Stromal cell of bone marrow (primary cell): ENCODE measurements at regions not wholly inside any gene's neighbourhood (a gene's known extent, or its start where the extent isn't known, plus 50 kb on each side); places are given as distances from the start of the nearest gene placed in this dataset.
"Not testable (repeated sequence)": the region's sequence is repeated elsewhere in the genome, so short reads cannot be mapped to it uniquely, and the experiment has no call there.

Experiments used
- DNase-seq: peaks from one replicate; pipeline ENCODE4 v3.0.0-alpha.2; 2012; ENCODE audit warnings: low read depth

DNA sequence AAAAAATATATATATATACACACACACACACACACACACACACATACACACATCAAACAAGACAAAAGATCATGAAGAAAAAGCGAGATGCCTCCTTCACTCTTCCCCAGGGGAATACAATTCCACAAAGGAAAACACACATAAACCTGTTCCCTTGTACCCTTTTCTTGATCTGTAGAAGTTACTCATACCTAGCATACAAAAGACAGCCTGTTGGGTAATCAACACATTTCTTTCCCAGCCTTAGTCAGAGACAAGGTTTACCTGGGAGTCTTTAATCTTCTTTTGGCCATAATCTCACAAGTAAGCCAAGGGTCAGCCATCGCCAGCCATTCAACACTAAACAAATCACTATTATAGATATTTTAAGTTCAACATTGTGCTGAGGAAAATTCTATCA lies 407.0 kb downstream of the SUCLG1 start:
- DNase-seq, result no peak

DNA sequence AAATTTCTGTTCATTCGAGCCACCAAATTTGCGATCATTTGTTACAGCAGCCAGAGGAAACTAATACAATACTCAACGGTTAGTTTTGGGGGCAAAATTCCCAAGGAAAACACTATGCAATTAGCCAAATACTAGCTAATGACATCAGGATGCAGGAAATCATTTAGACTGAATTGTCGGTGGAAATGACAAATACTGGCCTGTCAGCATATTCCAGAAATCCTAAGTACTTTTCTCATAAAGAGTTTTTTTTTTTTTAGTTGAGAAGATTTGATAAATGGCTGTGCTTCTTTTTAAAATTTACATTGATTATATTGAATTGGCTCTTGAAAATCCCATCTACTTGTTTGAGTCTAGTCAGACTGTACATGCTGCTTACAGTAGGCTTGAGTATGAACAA lies 410.1 kb downstream of the SUCLG1 start:
- DNase-seq, result no peak

DNA sequence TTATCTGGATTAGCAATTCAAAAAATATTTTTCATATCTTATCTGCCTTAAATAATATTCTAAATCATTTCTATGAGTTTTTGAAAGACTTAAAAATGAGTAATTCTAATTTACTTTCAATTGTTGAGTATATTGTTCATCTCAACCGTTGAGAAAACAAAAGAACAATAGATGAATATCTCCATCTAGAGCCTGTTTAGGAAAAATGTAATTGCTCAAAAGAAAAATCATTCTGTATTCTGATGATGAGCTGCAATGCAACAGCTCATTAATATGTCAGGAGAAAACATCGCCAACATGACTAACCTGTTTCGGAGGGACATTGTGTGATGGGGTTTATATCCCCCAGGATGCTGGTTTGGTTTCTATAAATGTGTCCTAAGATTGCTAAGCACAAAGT lies 417.6 kb downstream of the SUCLG1 start:
- DNase-seq, result no peak

DNA sequence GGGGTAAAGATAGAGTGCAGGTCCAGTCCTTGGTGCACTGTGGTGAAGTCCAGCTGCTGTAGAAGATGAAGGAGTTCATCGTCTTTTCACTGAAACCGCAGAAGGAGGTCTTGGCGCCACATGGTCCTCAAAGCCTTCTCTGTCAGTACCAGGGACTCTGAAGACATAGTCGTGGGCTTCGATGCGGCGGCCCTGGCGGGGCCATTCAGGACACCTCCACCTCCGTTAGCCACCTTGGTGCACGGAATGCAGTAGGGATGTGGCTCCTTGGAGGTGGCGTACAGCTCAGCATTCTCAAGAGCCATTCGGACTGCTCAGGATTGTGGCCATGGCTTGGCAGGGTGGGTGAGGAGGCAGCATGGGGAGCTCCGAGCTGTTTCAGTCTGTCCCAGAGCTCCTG lies 418.8 kb downstream of the SUCLG1 start:
- no peak for DNase-seq

DNA sequence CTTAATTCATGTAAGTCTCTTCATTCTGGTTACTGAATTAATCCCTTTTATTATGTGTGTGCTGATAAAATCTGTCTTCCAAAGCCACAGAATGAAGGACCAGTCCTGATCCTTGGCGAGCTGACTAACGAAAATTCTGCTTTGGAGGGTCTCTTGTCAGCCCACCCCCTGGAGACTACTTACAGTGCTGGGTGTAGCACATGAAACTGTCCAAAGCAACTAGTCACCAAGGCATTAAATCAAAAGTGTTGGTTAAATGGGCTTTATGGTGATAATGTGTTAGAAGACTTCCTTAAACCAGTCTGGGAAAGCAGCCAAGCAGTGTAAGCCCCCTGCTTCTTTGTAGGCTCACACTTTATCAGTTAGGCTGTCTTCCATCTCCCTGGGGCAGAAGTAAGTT lies 420.2 kb downstream of the SUCLG1 start:
- no peak for DNase-seq

DNA sequence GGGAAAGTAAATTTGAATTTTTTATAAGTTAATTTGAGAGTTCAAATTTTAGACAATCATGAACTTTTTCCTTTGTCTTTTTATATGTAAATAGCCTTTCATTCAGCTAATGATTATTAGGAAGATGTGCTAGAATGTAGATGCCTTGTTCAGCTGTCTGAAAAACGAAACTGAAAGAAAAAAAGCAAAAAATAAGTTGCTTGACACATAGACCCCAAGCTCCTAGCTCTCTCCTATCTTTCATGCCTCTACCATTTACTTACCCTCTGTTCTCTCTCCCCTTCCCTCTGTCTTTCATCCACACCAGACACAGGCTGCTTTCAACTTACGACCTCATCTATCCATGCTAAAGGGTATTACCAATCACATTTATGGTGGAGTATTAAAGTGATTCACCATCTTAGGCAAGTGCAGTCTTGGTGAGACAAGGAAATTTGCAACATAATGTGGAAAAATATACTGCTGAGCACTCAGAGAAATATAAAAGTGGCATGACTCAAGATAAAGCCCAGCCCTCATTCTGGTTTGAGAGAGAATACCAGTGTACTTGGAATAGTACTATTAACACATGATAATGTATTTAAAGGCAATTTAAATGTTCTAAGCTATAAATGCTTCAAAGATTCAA lies 425.6 kb downstream of the SUCLG1 start:
- DNase-seq, result no peak

DNA sequence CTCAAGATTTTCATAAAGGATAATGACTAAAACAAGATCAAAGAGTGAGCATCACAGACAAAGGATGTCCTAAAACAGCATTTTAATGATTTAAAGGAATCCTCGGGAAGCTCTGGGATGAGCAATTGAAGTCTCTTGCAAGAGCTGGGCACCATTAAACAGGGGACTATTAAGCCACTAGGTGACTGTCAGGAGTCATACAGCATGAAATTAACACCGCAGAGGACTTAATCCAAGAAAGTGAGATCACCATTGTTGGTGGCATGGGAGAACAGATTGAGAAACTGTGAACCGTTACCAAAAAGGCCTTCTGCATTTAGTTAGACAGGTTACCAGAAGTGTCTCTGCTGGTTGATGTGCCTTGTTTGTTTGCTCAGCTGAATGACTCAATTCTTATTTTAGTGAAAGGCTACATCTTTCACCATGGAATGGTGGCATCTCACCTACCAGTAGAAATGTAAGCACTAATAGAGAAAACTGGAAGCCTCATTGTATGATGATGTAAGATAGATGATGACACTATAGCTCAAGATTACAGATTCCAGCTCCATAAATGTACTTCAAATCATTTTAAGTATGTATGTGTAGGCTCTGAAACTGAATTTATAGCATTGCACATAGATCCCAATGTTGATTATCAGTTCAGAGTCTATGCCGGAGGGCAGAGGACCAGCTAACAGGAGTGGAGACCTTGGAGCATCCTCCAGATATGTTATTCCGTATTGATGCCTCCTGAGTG lies 427.6 kb downstream of the SUCLG1 start:
- DNase-seq, result no peak

DNA sequence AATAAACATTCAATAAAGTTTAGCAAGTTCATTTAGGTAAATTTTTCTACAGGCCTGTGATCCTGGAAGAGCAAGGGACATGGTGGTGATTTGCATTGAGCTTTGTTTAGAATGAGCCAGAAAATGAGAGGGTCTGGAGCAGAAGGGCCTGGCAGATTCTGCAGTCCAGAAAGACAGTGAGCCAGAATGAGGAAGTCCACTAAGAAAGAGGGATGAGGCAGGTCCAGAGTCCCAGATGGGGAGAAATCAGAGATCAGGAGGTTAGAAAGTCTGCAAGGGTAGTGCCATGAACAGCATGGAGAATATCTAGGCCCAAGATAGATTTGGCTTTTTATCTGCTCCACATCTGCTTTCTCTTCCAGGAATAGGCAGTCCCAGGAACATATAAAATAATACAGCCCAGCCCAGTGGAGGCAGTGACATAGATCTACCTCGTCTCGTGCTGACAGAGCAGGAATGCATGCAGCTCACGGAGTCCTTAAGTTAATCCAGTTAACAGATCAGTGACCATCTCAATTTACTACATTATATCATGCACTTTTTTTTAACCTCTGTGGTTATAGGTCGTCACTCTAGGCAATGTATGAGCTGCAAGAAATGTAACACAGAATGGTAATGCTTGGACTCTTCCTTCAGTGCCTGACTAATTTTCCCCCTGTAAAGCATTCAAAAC lies 429.0 kb downstream of the SUCLG1 start:
- DNase-seq, result no peak

DNA sequence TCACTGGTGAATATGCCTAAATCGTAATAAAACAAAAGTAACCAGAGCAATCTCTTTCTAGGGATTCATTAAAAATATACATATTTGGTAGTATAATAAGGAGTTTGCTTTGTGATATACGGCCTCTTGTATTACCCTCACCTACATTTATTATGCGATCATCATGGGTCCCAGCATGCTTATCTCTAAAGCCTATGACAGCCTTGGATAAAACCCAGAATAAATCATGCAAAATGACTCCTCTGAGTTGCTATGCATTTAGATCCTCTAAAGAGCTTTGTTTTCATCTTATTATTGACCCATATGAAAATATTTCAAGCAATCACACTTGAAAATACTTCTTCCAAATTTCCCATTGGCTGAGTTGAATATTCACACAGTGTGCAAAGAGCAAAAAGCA lies 432.3 kb downstream of the SUCLG1 start:
- no peak for DNase-seq

DNA sequence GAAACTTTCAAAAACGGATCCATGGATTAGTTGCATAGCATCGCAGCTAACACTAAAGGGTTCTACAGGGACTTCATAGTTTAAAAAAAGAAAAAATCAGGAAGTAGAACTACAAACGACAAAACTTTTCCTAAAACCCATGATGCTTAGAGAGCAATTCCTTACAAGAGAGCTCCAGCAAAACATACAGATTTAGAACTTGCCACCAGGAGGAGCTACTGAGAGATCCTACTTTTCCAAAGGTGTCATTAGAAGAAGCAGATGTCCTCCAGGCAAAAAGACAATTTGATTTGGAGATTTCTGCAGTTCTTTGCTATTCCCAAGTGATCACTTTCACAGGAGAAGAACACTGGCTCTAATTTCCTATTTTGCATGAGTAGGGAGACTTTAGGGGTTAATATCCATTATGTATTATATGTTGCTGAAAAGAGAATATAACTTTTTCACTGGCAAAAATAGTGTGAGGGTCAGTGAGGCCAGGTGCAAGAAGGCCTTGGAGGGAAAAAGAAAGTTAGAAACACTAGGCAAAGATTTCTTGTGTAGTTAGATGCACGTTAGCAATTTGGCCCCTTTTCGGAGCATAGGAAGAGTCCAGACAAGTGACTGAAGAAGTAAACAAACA lies 436.2 kb downstream of the SUCLG1 start:
- DNase-seq, result peak; percentile 9

DNA sequence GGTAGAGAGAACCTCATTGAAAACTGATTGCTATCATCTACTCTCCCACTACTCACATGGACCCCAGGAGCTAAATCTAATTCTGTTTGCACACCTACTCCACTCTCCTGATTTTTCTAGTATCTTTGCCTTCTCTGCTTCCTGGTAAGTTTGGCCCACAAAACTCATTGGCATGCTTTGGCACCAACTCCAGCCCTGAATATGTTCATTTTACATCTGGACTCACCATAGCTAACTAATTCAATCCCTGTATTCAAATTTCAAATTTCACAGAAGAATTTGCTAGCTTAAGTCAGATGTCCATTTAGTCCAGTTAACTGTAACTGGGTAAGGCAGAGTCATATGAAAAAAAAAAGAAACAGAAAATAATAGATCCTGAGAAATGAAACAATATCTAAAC lies 442.1 kb downstream of the SUCLG1 start:
- DNase-seq, result no peak

DNA sequence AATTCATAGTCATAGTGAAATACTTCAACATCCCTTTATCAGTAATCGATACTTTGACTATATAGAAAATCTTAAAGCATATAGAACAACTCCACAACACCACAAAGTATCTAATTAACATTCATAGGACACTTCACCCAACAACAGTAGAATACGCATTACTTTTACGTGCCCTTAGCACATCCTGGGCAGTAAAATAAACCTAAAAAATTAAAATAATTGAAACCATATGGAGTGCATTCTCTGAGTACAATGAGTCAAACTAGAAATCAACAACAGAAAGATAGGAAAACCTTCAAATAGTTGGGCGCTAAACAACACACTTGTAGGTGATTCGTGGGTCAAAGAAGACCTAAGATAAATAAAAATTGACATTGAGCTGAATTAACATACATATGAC lies 442.9 kb downstream of the SUCLG1 start:
- no peak for DNase-seq

DNA sequence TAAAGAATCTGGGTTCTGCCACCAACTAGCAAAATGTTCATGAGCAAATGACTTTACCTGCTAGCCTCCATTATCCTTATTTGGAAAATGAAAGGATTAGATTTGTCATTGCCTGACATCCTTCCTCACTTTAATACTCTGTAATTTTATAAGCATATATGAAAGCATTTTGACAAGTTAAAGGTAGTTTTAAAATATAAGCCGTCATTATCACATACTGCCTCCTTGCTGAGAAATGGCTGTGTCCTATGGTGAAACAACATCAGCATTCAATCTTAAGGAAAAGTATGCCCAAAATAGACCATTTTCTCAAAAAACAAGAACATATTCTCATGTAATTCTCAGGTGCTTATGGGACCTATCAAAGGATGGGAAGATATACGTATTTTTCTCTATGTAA lies 461.2 kb downstream of the SUCLG1 start:
- no peak for DNase-seq

DNA sequence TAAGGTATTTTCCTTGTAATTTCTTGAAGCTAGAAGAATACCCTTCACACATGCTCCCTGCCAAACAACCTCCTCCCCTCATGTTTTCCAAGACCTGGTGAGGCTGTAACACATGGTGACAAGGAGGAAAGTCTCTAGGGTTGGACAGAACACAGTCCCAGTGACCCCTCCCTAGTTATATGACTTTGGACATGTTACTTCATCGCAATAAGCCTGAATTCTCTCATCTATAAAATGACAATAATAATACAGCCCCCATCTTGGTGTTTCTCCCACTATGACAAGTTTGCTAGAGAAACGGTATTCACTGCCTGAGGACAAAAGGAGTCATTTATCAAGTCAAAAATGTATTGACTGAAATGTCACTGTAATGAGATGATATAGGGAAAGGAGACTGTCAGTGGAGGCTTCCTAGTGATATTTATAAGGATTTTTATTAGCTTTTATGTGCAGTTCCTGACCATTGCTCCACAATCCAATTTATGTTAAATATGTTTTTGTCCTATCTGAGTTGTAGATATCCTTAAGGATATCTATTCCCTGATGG lies 464.4 kb downstream of the SUCLG1 start:
- no peak for DNase-seq

DNA sequence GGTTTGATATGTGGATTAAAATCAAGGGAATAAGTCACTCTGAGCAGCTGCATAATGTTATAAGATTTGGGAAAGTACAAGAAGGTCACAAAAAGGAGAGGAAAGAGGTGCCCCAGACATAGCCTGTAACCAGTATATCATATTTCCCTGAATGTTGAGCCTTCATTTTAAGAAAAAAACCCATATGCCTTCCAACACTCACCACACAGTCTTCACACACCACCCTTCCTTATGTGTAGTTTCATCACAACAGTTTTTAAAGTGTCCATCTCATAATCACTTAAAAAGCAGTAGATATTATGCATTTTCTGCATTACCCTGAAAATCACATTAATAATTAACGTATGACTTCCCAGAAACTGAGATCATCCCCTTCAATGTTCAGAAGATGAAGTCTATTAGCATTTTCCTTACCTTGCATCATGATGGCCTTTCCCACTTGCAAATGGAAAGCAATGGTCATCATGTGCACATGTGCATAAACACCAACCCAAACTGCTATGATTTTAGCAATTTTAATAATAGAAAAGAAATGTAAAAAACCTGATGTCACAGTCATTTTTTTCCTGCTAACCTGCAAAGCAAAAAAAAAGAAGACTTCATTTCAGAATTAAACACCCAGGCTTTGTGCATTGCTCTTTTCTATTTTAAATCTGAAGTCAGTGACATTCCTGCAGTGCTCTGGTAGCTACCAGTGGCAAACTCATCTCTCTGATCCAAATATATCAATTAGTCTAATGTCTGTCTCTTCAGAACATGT lies 465.0 kb downstream of the SUCLG1 start:
- no peak for DNase-seq

DNA sequence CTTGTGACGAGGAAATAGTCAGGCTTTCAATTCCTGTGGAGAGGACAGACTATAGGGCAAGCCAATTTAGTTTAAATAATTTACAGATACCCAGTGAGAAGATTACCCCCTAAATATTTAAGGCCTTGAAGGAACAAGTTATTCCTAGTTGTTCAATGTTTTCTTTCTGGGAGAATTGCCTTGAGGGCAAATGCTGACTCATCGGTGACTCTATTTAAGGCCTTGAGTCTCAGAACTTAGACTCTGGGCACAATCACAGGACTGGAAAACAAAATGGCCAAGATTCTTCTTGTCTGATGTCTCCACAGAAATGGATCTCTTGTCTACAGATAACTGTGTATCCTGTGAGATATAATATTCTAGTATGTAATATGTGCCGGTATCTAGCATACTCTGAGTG lies 467.1 kb downstream of the SUCLG1 start:
- no peak for DNase-seq

DNA sequence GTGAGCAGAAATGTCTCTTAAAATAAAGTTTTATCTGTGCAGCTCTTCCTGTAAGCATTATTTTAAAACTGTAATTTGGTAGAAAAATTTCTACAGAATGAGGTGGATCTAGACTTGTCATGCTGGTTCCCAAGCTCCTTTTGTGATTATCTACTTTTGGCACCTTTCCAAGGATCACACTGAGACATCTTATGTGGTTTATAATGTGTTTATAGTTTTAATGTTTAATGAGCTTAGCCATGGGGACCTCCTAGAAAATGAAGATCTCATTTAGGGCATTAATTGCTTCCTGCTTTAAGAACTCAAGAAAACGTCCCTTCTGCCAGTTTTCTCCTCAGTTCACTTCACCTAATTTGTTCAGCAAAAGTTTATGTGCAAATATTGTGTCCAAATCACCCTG lies 468.4 kb downstream of the SUCLG1 start:
- DNase-seq, result no peak

DNA sequence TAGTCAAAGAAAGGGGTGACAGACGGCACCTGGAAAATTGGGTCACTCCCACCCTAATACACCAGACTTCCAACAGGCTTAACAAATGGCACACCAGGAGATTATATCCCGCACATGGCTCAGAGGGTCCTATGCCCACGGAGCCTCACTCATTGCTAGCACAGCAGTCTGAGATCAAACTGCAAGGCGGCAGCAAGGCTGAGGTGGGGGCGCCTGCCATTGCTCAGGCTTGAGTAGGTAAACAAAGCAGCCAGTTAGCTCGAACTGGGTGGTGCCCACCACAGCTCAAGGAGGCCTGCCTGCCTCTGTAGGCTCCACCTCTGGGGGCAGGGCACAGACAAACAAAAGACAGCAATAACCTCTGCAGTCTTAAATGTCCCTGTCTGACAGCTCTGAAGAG lies 482.5 kb downstream of the SUCLG1 start:
- DNase-seq, result not testable (repeated sequence)

DNA sequence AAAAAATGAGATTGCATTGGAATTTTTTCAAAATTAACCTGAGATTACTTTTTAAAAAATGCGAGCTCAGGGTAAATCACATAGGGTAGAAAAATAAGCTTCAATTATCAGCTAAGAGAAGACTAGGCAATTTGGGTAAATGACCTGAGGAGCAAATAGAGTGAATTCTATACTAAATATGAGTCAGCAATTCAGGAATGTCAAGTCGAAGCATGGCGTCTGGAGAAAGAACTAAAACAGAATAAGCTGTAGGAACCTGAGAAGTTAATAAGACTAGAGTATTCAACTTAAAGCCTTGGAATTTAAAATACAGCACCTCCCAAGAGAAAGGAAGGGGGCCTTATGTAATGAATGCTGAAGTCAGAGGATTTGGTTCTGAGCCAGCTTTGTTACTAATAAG lies 487.0 kb downstream of the SUCLG1 start:
- DNase-seq, result no peak

DNA sequence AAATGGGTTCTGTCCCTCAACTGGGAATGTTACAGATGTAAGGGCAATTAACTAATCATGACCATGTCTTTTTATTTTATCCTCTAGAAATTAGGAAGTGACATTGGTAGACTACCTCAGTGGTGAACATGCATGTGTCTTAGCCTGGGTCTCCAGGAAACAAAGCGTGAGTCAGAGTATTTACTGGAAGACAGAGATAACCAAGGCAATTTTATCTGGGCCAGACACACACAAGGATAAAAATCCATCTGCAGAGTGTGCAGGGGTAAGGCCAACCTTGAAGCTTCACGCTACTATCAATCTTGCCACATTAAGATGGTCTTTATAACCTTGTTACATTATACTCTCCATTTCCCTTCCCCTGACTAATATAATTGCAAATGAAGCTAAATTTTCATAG lies 487.5 kb downstream of the SUCLG1 start:
- no peak for DNase-seq

DNA sequence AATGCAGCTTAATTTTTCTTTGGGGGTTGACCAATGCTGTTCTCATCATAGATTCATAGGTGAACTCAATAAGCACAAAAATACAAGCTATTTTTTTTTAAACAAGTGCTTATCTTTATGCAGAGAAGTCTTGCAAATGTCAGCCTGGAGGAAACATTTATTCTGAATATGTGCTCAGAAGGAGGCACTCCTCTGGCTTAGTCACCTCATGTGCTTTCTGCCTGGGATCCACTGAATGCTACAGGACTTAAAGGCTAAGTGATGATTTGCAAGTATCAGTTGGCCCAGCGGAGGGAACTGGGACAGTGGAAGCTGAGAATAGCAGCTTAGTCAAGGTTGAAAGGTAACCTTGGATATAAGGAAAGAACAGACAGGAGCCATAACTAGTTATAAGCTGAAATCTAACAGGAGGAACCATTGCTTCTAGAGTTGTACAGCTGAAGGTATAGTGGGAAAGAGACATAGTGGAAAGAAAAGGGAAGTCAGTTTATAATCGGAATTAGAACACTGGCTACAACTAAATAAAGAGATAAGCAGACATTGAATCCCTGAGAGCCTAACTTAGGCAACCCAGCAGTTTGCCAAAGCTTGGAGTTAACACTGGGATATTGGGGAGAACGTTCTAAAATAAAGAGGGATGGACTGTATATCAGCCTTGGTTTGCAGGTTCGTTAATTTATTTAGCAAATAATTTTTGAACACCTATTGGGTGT lies 488.7 kb downstream of the SUCLG1 start:
- DNase-seq, result no peak
